SJSA1 (cell line): ENCODE measurements at regions not wholly inside any gene's neighbourhood (a gene's known extent, or its start where the extent isn't known, plus 50 kb on each side); places are given as distances from the start of the nearest gene placed in this dataset.

Experiments
- DNase-seq, 2 experiments: peaks; one replicate each; pipeline ENCODE4 v3.0.0-alpha.2; 2015 to 2020; ENCODE audit warnings: low spot score in 2 of 2, low read depth in 1 of 2
- H3K27ac ChIP-seq: fragments of 250-450 bp; sonication (Bioruptor Pico); 2 replicates; pipeline ENCODE4 v1.5.1; 2020; ENCODE audit warnings: mild to moderate bottlenecking, moderate library complexity
- H3K27me3 ChIP-seq: fragments of 250-450 bp; sonication (Bioruptor Pico); replicated peaks from 2 replicates; pipeline ENCODE4 v1.5.1; 2020; ENCODE audit warnings: mild to moderate bottlenecking, moderate library complexity
- H3K36me3 ChIP-seq: fragments of 250-450 bp; sonication (Bioruptor Pico); 2 replicates; pipeline ENCODE4 v1.5.1; 2020; ENCODE audit warnings: mild to moderate bottlenecking
- H3K4me1 ChIP-seq: fragments of 250-450 bp; sonication (Bioruptor Pico); replicated peaks from 2 replicates; pipeline ENCODE4 v1.6.1; 2021; ENCODE audit warnings: mild to moderate bottlenecking
- H3K4me3 ChIP-seq: fragments of 250-450 bp; sonication (Bioruptor Pico); 2 replicates; pipeline ENCODE4 v1.5.1; 2020; ENCODE audit warnings: mild to moderate bottlenecking
- H3K9me3 ChIP-seq: fragments of 250-450 bp; sonication (Bioruptor Pico); replicated peaks from 2 replicates; pipeline ENCODE4 v1.5.1; 2020; ENCODE audit warnings: mild to moderate bottlenecking

- DNase-seq, result no peak
- Histone ChIP-seq H3K4me3 (no peak overlapping the region), H3K27ac (no peak overlapping the region), H3K27me3 (peaks cover 4% of the 10 kb centered on the region; the same call in 1 of the 2 replicates), H3K4me1 (no peaks in the 10 kb centered on the region), H3K9me3 (no peaks in the 10 kb centered on the region), H3K36me3 (no peaks in the 10 kb centered on the region)
Measured at GRCh38 chr6:8557014-8557748, 121.8 kb upstream of the SLC35B3 start.

- H3K9me3 ChIP-seq, result no peaks in the 10 kb centered on the region
- H3K36me3 ChIP-seq, result no peaks in the 10 kb centered on the region
- no peaks in the 10 kb centered on the region for H3K4me1 ChIP-seq
- H3K4me3 ChIP-seq, result no peak overlapping the region
- H3K27ac ChIP-seq, result no peak overlapping the region
- peak in 1 of 2 experiments; percentile 3 for DNase-seq
- peaks cover 4% of the 10 kb centered on the region; the same call in 1 of the 2 replicates for H3K27me3 ChIP-seq
Measured at GRCh38 chr6:8556370-8557013, 121.1 kb upstream of the SLC35B3 start.

- no peak for DNase-seq
- no peaks in the 10 kb centered on the region for H3K4me1 ChIP-seq
- H3K36me3 ChIP-seq, result no peaks in the 10 kb centered on the region
- H3K27ac ChIP-seq, result no peak overlapping the region
- H3K27me3 ChIP-seq, result peaks cover 3% of the 10 kb centered on the region; the same call in 1 of the 2 replicates
- no peak overlapping the region for H3K4me3 ChIP-seq
- no peaks in the 10 kb centered on the region for H3K9me3 ChIP-seq
Measured at GRCh38 chr6:8551993-8552392, 116.6 kb upstream of the SLC35B3 start.

- no peaks in the 10 kb centered on the region for H3K27me3 ChIP-seq
- H3K9me3 ChIP-seq, result no peaks in the 10 kb centered on the region
- no peak for DNase-seq
- H3K4me1 ChIP-seq, result no peaks in the 10 kb centered on the region
- no peak overlapping the region for H3K27ac ChIP-seq
- no peaks in the 10 kb centered on the region for H3K36me3 ChIP-seq
- H3K4me3 ChIP-seq, result no peak overlapping the region
Measured at GRCh38 chr6:8551386-8551785, 116.0 kb upstream of the SLC35B3 start.

GRCh38 chr6:8549074-8549790, 113.9 kb upstream of the SLC35B3 start:
- Histone ChIP-seq H3K27me3 (no peaks in the 10 kb centered on the region), H3K4me1 (no peaks in the 10 kb centered on the region), H3K27ac (no peak overlapping the region), H3K36me3 (no peaks in the 10 kb centered on the region), H3K4me3 (no peak overlapping the region), H3K9me3 (no peaks in the 10 kb centered on the region)
- DNase-seq, result no peak

GRCh38 chr6:8546496-8546895, 111.2 kb upstream of the SLC35B3 start:
- no peak for DNase-seq
- H3K9me3 ChIP-seq, result no peaks in the 10 kb centered on the region
- no peak overlapping the region for H3K4me3 ChIP-seq
- no peaks in the 10 kb centered on the region for H3K27me3 ChIP-seq
- H3K36me3 ChIP-seq, result no peaks in the 10 kb centered on the region
- no peaks in the 10 kb centered on the region for H3K4me1 ChIP-seq
- H3K27ac ChIP-seq, result no peak overlapping the region

- H3K36me3 ChIP-seq, result no peaks in the 10 kb centered on the region
- DNase-seq, result no peak
- no peak overlapping the region for H3K27ac ChIP-seq
- H3K9me3 ChIP-seq, result no peaks in the 10 kb centered on the region
- no peak overlapping the region for H3K4me3 ChIP-seq
- H3K4me1 ChIP-seq, result no peaks in the 10 kb centered on the region
- H3K27me3 ChIP-seq, result no peaks in the 10 kb centered on the region
Measured at GRCh38 chr6:8545336-8545735, 110.0 kb upstream of the SLC35B3 start.

GRCh38 chr6:8543714-8544113, 108.4 kb upstream of the SLC35B3 start:
- no peak overlapping the region for H3K4me3 ChIP-seq
- no peaks in the 10 kb centered on the region for H3K36me3 ChIP-seq
- H3K27ac ChIP-seq, result no peak overlapping the region
- H3K27me3 ChIP-seq, result no peaks in the 10 kb centered on the region
- H3K4me1 ChIP-seq, result no peaks in the 10 kb centered on the region
- DNase-seq, result no peak
- H3K9me3 ChIP-seq, result no peaks in the 10 kb centered on the region

- Histone ChIP-seq H3K27me3 (no peaks in the 10 kb centered on the region), H3K9me3 (no peaks in the 10 kb centered on the region), H3K4me3 (no peak overlapping the region), H3K27ac (no peak overlapping the region), H3K4me1 (no peaks in the 10 kb centered on the region), H3K36me3 (no peaks in the 10 kb centered on the region)
- peak in 1 of 2 experiments; percentile 9 for DNase-seq
Measured at GRCh38 chr6:8539453-8539852, 104.1 kb upstream of the SLC35B3 start.

GRCh38 chr6:8536122-8536521, 100.8 kb upstream of the SLC35B3 start:
- Histone ChIP-seq H3K27ac (no peak overlapping the region), H3K36me3 (no peaks in the 10 kb centered on the region), H3K4me1 (no peaks in the 10 kb centered on the region), H3K9me3 (no peaks in the 10 kb centered on the region), H3K27me3 (no peaks in the 10 kb centered on the region), H3K4me3 (no peak overlapping the region)
- DNase-seq, result no peak

- H3K4me1 ChIP-seq, result no peaks in the 10 kb centered on the region
- no peaks in the 10 kb centered on the region for H3K27me3 ChIP-seq
- H3K9me3 ChIP-seq, result no peaks in the 10 kb centered on the region
- H3K4me3 ChIP-seq, result no peak overlapping the region
- H3K36me3 ChIP-seq, result no peaks in the 10 kb centered on the region
- DNase-seq, result no peak
- no peak overlapping the region for H3K27ac ChIP-seq
Measured at GRCh38 chr6:8535519-8535918, 100.2 kb upstream of the SLC35B3 start.

GRCh38 chr6:8530785-8531435, 95.6 kb upstream of the SLC35B3 start:
- Histone ChIP-seq H3K9me3 (no peaks in the 10 kb centered on the region), H3K27me3 (no peaks in the 10 kb centered on the region), H3K27ac (no peak overlapping the region), H3K4me1 (no peaks in the 10 kb centered on the region), H3K4me3 (no peak overlapping the region), H3K36me3 (no peaks in the 10 kb centered on the region)
- no peak for DNase-seq

GRCh38 chr6:8529250-8529649, 93.9 kb upstream of the SLC35B3 start:
- no peak for DNase-seq
- no peaks in the 10 kb centered on the region for H3K27me3 ChIP-seq
- no peak overlapping the region for H3K4me3 ChIP-seq
- no peaks in the 10 kb centered on the region for H3K36me3 ChIP-seq
- no peak overlapping the region for H3K27ac ChIP-seq
- H3K4me1 ChIP-seq, result no peaks in the 10 kb centered on the region
- no peaks in the 10 kb centered on the region for H3K9me3 ChIP-seq

GRCh38 chr6:8527818-8528217, 92.5 kb upstream of the SLC35B3 start:
- no peak overlapping the region for H3K4me3 ChIP-seq
- H3K27me3 ChIP-seq, result no peaks in the 10 kb centered on the region
- no peak for DNase-seq
- H3K9me3 ChIP-seq, result no peaks in the 10 kb centered on the region
- H3K4me1 ChIP-seq, result no peaks in the 10 kb centered on the region
- H3K36me3 ChIP-seq, result no peaks in the 10 kb centered on the region
- H3K27ac ChIP-seq, result no peak overlapping the region
